GM23338 (cell line): ENCODE measurements at regions not wholly inside any gene's neighbourhood (a gene's known extent, or its start where the extent isn't known, plus 50 kb on each side); places are given as distances from the start of the nearest gene placed in this dataset.

Source experiments
- ATAC-seq: fragments of 200-7000 bp; cut with Tn5 transposase; 3 replicates; pipeline ENCODE4 v1.9.1; 2020
- DNase-seq: peaks from one replicate; pipeline ENCODE4 v3.0.0-alpha.2; 2015; ENCODE audit warnings: low spot score
- H2AFZ ChIP-seq: fragments of 200-600 bp; sonication (generic); 2 replicates; pipeline ENCODE4 v1.8.0; 2016; ENCODE audit warnings: antibody characterized with exemption, mild to moderate bottlenecking, moderate library complexity
- H3F3A ChIP-seq: fragments of 200-600 bp; sonication (generic); replicated peaks from 2 replicates; pipeline ENCODE4 v1.8.0; 2017; ENCODE audit warnings: antibody characterized with exemption, mixed run types, low read depth
- H3K27ac ChIP-seq: fragments of 200-600 bp; sonication (generic); 2 replicates; pipeline ENCODE4 v1.6.1; 2016; ENCODE audit warnings: low read depth
- H3K27me3 ChIP-seq: fragments of 200-600 bp; sonication (generic); 2 replicates; pipeline ENCODE4 v1.8.0; 2016; ENCODE audit warnings: mild to moderate bottlenecking, mixed run types, moderate library complexity; ENCODE audit not compliant: insufficient read depth
- H3K36me3 ChIP-seq: fragments of 200-600 bp; sonication (generic); 2 replicates; pipeline ENCODE4 v1.8.0; 2016; ENCODE audit warnings: mild to moderate bottlenecking; ENCODE audit not compliant: insufficient read depth
- H3K4me1 ChIP-seq: fragments of 200-600 bp; sonication (generic); 2 replicates; pipeline ENCODE4 v1.8.0; 2016; ENCODE audit warnings: mild to moderate bottlenecking, moderate library complexity; ENCODE audit not compliant: insufficient read depth
- H3K4me2 ChIP-seq: fragments of 200-600 bp; sonication (generic); 2 replicates; pipeline ENCODE4 v1.7.1; 2017; ENCODE audit warnings: mixed run types
- H3K4me3 ChIP-seq: fragments of 200-600 bp; sonication (generic); 2 replicates; pipeline ENCODE4 v1.6.1; 2016; ENCODE audit warnings: mixed run types
- H3K79me2 ChIP-seq: fragments of 200-600 bp; sonication (generic); replicated peaks from 2 replicates; pipeline ENCODE4 v1.8.0; 2017; ENCODE audit warnings: mild to moderate bottlenecking; ENCODE audit not compliant: insufficient read depth
- H3K9me2 ChIP-seq: fragments of 200-600 bp; sonication (generic); 2 replicates; pipeline ENCODE4 v1.8.0; 2017; ENCODE audit not compliant: insufficient read depth
- H4K20me1 ChIP-seq: fragments of 200-600 bp; sonication (generic); replicated peaks from 2 replicates; pipeline ENCODE4 v1.8.0; 2017; ENCODE audit warnings: mild to moderate bottlenecking; ENCODE audit not compliant: insufficient read depth
- H3K27ac Mint-ChIP-seq: 2 replicates; pipeline ENCODE4 v1.8.0; 2020; ENCODE audit warnings: inconsistent platforms, mild to moderate bottlenecking, moderate library complexity, mixed read lengths
- H3K27me3 Mint-ChIP-seq: 3 replicates; pipeline ENCODE4 v1.8.0; 2022; ENCODE audit warnings: low read depth, mild to moderate bottlenecking, moderate library complexity, mixed read lengths, inconsistent platforms; ENCODE audit not compliant: insufficient read depth, poor library complexity
- H3K36me3 Mint-ChIP-seq: 3 replicates; pipeline ENCODE4 v1.8.0; 2021; ENCODE audit warnings: low read depth, mild to moderate bottlenecking, inconsistent platforms, moderate library complexity, mixed read lengths
- H3K4me1 Mint-ChIP-seq: 3 replicates; pipeline ENCODE4 v1.8.0; 2020; ENCODE audit warnings: mild to moderate bottlenecking, inconsistent platforms, mixed read lengths
- H3K4me3 Mint-ChIP-seq: 3 replicates; pipeline ENCODE4 v1.8.0; 2021; ENCODE audit warnings: moderate library complexity, mild to moderate bottlenecking, inconsistent platforms, mixed read lengths
- H3K9me3 Mint-ChIP-seq: 3 replicates; pipeline ENCODE4 v1.8.0; 2020; ENCODE audit warnings: moderate library complexity, mild to moderate bottlenecking, inconsistent platforms, mixed read lengths
- CREB1 ChIP-seq: fragments of 250-450 bp; sonication (Bioruptor Pico); IDR thresholded peaks from 2 replicates; pipeline ENCODE4 v1.5.0; 2020; ENCODE audit warnings: low read depth, mild to moderate bottlenecking, moderate library complexity
- CTCF ChIP-seq, 2 experiments: fragments of 200-600 bp in 1 of 2; sonication (generic) in 1 of 2; conservative IDR thresholded peaks; 2 replicates each; pipeline versions ENCODE4 v1.5.1 to v1.6.1; 2016 to 2017; ENCODE audit warnings: antibody characterized with exemption in 2 of 2, low read depth in 2 of 2, mild to moderate bottlenecking in 2 of 2, moderate library complexity in 1 of 2
- EZH2 ChIP-seq: fragments of 200-600 bp; sonication (generic); IDR thresholded peaks from one replicate; pipeline ENCODE4 v1.8.0; 2017; ENCODE audit warnings: antibody characterized with exemption, mild to moderate bottlenecking, low read depth; ENCODE audit not compliant: unreplicated experiment
- NANOG ChIP-seq: IDR thresholded peaks from 2 replicates; pipeline ENCODE4 v1.6.1; 2016; ENCODE audit warnings: antibody characterized with exemption, borderline replicate concordance
- REST ChIP-seq: IDR thresholded peaks from one replicate; pipeline ENCODE4 v1.6.1; 2018; ENCODE audit warnings: antibody characterized with exemption; ENCODE audit not compliant: unreplicated experiment
- STAT1 ChIP-seq: IDR thresholded peaks from one replicate; pipeline ENCODE4 v1.6.1; 2016; ENCODE audit warnings: antibody characterized with exemption; ENCODE audit not compliant: unreplicated experiment
- ZNF114 ChIP-seq: fragments of 250-450 bp; sonication (Bioruptor Pico); IDR thresholded peaks from 2 replicates; pipeline ENCODE4 v1.5.0; 2020; ENCODE audit warnings: mild to moderate bottlenecking, moderate library complexity
- ZNF331 ChIP-seq: fragments of 250-450 bp; sonication (Bioruptor Pico); IDR thresholded peaks from 2 replicates; pipeline ENCODE4 v1.5.0; 2020; ENCODE audit warnings: low read depth, mild to moderate bottlenecking, moderate library complexity
- ZNF462 ChIP-seq: fragments of 250-450 bp; sonication (Bioruptor Pico); IDR thresholded peaks from 2 replicates; pipeline ENCODE4 v1.5.0; 2020; ENCODE audit warnings: mild to moderate bottlenecking, moderate library complexity

GRCh38 chr7:81573932-81574331 lies 195.9 kb downstream of the HGF start:
- H3K79me2 ChIP-seq, result no peaks in the 10 kb centered on the region
- no peak for DNase-seq
- H3K4me3 ChIP-seq, result no peak overlapping the region
- H3K9me2 ChIP-seq, result no peaks in the 10 kb centered on the region
- H2AFZ ChIP-seq, result no peak overlapping the region
- Mint-ChIP-seq H3K4me1 (no peaks in the 10 kb centered on the region), H3K36me3 (no peaks in the 10 kb centered on the region), H3K27ac (no peak overlapping the region), H3K9me3 (no peaks in the 10 kb centered on the region), H3K4me3 (no peak overlapping the region), H3K27me3 (no peaks in the 10 kb centered on the region)
- H4K20me1 ChIP-seq, result no peaks in the 10 kb centered on the region
- H3K27ac ChIP-seq, result no peak overlapping the region
- ATAC-seq, result no peak
- no peaks in the 10 kb centered on the region for H3F3A ChIP-seq
- no peaks in the 10 kb centered on the region for H3K27me3 ChIP-seq
- H3K4me1 ChIP-seq, result no peaks in the 10 kb centered on the region
- no peaks in the 10 kb centered on the region for H3K36me3 ChIP-seq
- no peak for TF ChIP-seq REST
- no peak for TF ChIP-seq CREB1 (CRISPR knock-in tag)
- TF ChIP-seq STAT1, result no peak
- no peak for TF ChIP-seq NANOG
- TF ChIP-seq EZH2, result no peak
- TF ChIP-seq CTCF (conservative IDR thresholded peaks at IDR 0.05; ENCODE audit: low read depth in 2 of 2), result no peak
- TF ChIP-seq ZNF331, result no peak
- no peak for TF ChIP-seq ZNF462 (CRISPR knock-in tag)
- TF ChIP-seq ZNF114, result no peak
- H3K4me2 ChIP-seq, result no peak overlapping the region
